ENCODE measurements at regions not wholly inside any gene's neighbourhood (a gene's known extent, or its start where the extent isn't known, plus 50 kb on each side); places are given as distances from the start of the nearest gene placed in this dataset.

DNA sequence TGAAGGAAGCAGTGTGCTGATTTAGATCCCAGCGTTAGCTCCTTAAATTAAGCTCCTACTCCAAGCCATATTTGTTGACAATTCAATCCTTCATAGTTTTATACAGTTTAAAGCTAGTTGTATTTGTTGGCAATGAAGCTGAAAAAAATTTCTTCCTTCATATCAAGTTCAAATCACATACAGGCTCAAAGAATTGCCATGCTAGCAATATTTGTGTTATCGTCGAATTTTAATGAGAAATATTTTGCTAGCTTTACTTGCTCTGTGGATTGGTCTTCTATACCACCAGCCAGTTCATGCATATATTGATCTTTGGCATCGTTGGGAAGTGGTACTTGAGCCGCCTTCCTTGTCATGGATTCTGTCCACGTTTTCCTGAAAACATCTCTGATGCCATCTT, 204.6 kb upstream of the HDAC4 start:
- Mint-ChIP-seq H3K4me1 (ENCODE audit: low read depth, unreplicated experiment) (no peaks in the 10 kb centered on the region), H3K9me3 (ENCODE audit: unreplicated experiment) (no peaks in the 10 kb centered on the region), H3K36me3 (ENCODE audit: unreplicated experiment) (no peaks in the 10 kb centered on the region), H3K27me3 (ENCODE audit: unreplicated experiment) (no peaks in the 10 kb centered on the region), H3K4me3 (ENCODE audit: unreplicated experiment) (no peak overlapping the region), H3K27ac (ENCODE audit: unreplicated experiment) (no peak overlapping the region)
- no peak for DNase-seq
- TF ChIP-seq, protein P1, sequence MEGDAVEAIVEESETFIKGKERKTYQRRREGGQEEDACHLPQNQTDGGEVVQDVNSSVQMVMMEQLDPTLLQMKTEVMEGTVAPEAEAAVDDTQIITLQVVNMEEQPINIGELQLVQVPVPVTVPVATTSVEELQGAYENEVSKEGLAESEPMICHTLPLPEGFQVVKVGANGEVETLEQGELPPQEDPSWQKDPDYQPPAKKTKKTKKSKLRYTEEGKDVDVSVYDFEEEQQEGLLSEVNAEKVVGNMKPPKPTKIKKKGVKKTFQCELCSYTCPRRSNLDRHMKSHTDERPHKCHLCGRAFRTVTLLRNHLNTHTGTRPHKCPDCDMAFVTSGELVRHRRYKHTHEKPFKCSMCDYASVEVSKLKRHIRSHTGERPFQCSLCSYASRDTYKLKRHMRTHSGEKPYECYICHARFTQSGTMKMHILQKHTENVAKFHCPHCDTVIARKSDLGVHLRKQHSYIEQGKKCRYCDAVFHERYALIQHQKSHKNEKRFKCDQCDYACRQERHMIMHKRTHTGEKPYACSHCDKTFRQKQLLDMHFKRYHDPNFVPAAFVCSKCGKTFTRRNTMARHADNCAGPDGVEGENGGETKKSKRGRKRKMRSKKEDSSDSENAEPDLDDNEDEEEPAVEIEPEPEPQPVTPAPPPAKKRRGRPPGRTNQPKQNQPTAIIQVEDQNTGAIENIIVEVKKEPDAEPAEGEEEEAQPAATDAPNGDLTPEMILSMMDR (IDR thresholded peaks at IDR 0.05; ENCODE audit: partially characterized antibody, unreplicated experiment) = no peak

DNA sequence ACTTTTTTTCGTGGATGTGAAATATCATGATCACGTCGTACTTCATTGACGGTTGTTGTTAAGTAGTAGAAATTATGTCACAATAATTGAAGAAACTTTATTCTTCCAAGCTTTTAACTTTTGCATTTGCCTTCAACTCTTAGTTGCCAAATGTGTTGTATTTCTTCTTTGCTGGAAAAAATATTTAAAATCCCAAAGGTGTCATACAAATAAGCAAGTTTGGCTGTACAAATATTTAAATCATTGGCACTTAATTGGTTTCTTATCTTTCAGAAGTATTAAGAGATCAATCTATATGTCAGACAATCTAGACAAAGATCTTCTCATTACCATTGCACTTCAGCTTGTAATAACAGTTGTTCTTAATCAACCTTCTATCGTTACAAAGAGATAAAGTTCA, 204.0 kb upstream of the HDAC4 start:
- no peaks in the 10 kb centered on the region for H3K4me1 Mint-ChIP-seq (ENCODE audit: low read depth, unreplicated experiment)
- no peaks in the 10 kb centered on the region for H3K9me3 Mint-ChIP-seq (ENCODE audit: unreplicated experiment)
- no peak overlapping the region for H3K4me3 Mint-ChIP-seq (ENCODE audit: unreplicated experiment)
- H3K27me3 Mint-ChIP-seq (ENCODE audit: unreplicated experiment) = no peaks in the 10 kb centered on the region
- DNase-seq = no peak
- no peaks in the 10 kb centered on the region for H3K36me3 Mint-ChIP-seq (ENCODE audit: unreplicated experiment)
- TF ChIP-seq, protein P1 (IDR thresholded peaks at IDR 0.05; ENCODE audit: partially characterized antibody, unreplicated experiment) = no peak
- no peak overlapping the region for H3K27ac Mint-ChIP-seq (ENCODE audit: unreplicated experiment)

DNA sequence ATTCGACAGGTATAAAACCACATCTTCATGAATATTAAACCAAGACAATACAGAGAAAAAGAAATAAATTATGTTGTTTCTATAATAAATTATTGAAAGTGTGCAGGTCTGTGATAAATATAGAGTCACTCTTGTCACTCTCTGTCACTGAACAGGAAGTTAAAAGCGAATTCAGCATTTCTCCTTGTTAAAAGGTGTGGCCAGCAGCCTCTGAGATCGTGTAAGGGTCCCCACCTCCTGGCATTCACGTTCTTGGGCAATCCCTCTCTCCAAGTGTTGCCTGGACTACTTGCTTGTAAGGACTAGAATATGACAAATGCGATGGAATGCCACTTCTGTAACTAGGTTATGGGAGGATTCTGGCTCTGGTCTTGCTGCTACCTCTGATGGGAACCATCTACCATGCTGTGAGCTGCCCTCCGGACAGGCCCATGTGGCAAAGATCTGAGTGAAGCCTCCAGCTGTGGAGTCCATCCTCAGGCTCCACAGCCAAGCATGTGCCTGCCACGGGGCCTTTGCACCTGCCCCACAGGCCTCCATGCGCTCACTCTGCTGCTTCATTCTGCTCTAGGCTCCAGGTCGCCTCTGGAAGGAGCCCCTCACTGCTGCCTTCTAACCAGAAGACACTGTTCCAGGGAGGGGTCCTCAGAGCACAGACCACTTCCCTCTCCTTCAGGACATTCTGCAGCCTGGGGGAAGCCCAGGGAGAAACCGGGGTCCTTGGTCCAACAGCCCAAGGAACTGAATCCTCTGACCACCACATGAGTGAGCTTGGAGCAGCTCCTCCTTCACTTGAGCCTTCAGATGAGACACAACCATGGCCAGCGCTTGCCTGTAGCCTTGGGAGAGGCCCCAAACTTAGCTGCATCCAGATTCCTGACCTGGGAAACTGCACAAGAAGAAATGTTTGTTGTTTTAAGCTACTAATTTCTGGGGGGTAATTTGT, 202.9 kb upstream of the HDAC4 start:
- Mint-ChIP-seq H3K36me3 (ENCODE audit: unreplicated experiment) (no peaks in the 10 kb centered on the region), H3K9me3 (ENCODE audit: unreplicated experiment) (no peaks in the 10 kb centered on the region), H3K4me3 (ENCODE audit: unreplicated experiment) (no peak overlapping the region), H3K27ac (ENCODE audit: unreplicated experiment) (no peak overlapping the region), H3K4me1 (ENCODE audit: low read depth, unreplicated experiment) (no peaks in the 10 kb centered on the region), H3K27me3 (ENCODE audit: unreplicated experiment) (no peaks in the 10 kb centered on the region)
- DNase-seq = no peak
- TF ChIP-seq, protein P1 (IDR thresholded peaks at IDR 0.05; ENCODE audit: partially characterized antibody, unreplicated experiment) = no peak

DNA sequence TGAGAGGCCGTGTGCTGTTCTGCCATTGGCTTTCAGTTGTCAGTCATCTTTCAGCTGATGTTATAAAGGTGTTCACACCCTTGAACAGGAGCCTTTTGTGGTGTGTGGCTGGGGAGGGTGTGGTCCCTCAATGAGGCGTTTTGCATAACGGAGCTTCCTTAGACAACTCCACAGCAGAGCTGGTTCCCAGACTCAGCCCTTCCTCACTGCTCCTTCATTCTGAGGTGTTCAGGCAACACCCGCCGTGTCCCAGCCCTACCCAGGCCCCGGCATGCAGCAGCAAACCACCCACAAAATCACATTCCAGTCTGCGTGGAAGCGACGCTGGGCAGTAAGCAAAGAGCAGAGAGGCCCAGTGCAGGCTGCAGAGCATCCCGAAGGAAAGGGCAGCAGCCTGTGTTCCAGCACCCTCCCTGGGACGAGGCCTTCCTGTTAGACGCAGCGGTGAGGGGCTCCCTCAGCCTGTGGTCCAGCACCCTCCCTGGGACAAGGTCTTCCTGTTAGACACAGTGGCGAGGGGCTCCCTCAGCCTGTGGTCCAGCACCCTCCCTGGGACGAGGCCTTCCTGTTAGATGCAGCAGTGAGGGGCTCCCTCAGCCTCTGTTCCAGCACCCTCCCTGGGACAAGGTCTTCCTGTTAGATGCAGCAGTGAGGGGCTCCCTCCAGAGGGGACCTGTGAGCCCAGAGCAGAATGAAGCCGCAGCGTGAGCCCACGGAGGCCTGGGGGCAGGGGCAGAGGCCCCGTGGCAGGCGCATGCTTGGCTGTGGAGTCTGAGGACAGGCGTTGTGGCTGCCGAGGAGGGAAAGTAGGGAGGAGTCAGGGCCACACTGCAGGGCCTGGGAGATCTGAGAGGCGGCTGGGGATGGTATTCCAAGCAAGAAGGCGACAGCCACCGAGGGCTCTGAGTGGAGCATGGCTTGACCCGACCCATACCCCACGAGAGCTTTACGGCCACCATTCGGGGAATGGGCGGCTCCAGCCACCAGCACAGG, 201.8 kb upstream of the HDAC4 start:
- TF ChIP-seq, protein P1 (IDR thresholded peaks at IDR 0.05; ENCODE audit: partially characterized antibody, unreplicated experiment) = no peak
- H3K9me3 Mint-ChIP-seq (ENCODE audit: unreplicated experiment) = no peaks in the 10 kb centered on the region
- H3K27ac Mint-ChIP-seq (ENCODE audit: unreplicated experiment) = no peak overlapping the region
- no peak for DNase-seq
- no peaks in the 10 kb centered on the region for H3K36me3 Mint-ChIP-seq (ENCODE audit: unreplicated experiment)
- no peaks in the 10 kb centered on the region for H3K27me3 Mint-ChIP-seq (ENCODE audit: unreplicated experiment)
- no peak overlapping the region for H3K4me3 Mint-ChIP-seq (ENCODE audit: unreplicated experiment)
- no peaks in the 10 kb centered on the region for H3K4me1 Mint-ChIP-seq (ENCODE audit: low read depth, unreplicated experiment)
